ENCODE measurements at regions not wholly inside any gene's neighbourhood (a gene's known extent, or its start where the extent isn't known, plus 50 kb on each side); places are given as distances from the start of the nearest gene placed in this dataset.

GRCh38 chr2:2862386-2862785, 515.2 kb downstream of the EIPR1 start:
- WGBS, 2 donors: 75 to 78% methylated on average over 1 to 5 of the region's 5 CpGs

GRCh38 chr2:2861666-2862240, 515.9 kb downstream of the EIPR1 start:
- Histone ChIP-seq H3K36me3 (no peaks in the 10 kb centered on the region), H3K27me3 (no peaks in the 10 kb centered on the region), H3K4me1 (no peaks in the 10 kb centered on the region), H3K27ac (no peak overlapping the region), H3K9me3 (no peaks in the 10 kb centered on the region), H3K4me3 (replicated peaks in 1 of 3) (no peak overlapping the region)
- DNase-seq: no peak
- TF ChIP-seq POLR2A (IDR thresholded peaks at IDR 0.05): no peak
- no peak for TF ChIP-seq CTCF (IDR thresholded peaks at IDR 0.05)
- WGBS, 2 donors: 89 to 90% methylated on average over 18 to 19 of the region's 19 CpGs
- intact Hi-C loops (cut with DNase I): no loop called here

More at GRCh38 chr2:2862386-2862785, 515.2 kb downstream of the EIPR1 start:
- H3K4me3 ChIP-seq (replicated peaks in 1 of 3): no peak overlapping the region
- no peak for DNase-seq
- intact Hi-C loops (cut with DNase I): no loop called here
- H3K9me3 ChIP-seq: no peaks in the 10 kb centered on the region
- no peaks in the 10 kb centered on the region for H3K4me1 ChIP-seq
- no peak for TF ChIP-seq CTCF (IDR thresholded peaks at IDR 0.05)
- TF ChIP-seq POLR2A (IDR thresholded peaks at IDR 0.05): no peak
- H3K27ac ChIP-seq: no peak overlapping the region
- H3K36me3 ChIP-seq: no peaks in the 10 kb centered on the region
- H3K27me3 ChIP-seq: no peaks in the 10 kb centered on the region

- TF ChIP-seq CTCF (IDR thresholded peaks at IDR 0.05) (no peak), POLR2A (IDR thresholded peaks at IDR 0.05) (no peak)
Observed at GRCh38 chr2:2860589-2861300, 516.9 kb downstream of the EIPR1 start.

GRCh38 chr2:2859732-2860131, 517.9 kb downstream of the EIPR1 start:
- 86 to 90% methylated on average over 9 of the region's 9 CpGs for WGBS, 2 donors
- H3K36me3 ChIP-seq: no peaks in the 10 kb centered on the region
- no peak overlapping the region for H3K27ac ChIP-seq
- no peaks in the 10 kb centered on the region for H3K9me3 ChIP-seq
- H3K4me1 ChIP-seq: no peaks in the 10 kb centered on the region
- intact Hi-C loops (cut with DNase I): no loop called here
- no peaks in the 10 kb centered on the region for H3K27me3 ChIP-seq
- no peak overlapping the region for H3K4me3 ChIP-seq (replicated peaks in 1 of 3)
- DNase-seq: no peak
- TF ChIP-seq CTCF (IDR thresholded peaks at IDR 0.05) (no peak), POLR2A (IDR thresholded peaks at IDR 0.05) (no peak)

More at GRCh38 chr2:2860589-2861300, 516.9 kb downstream of the EIPR1 start:
- no peaks in the 10 kb centered on the region for H3K27me3 ChIP-seq
- no peak overlapping the region for H3K27ac ChIP-seq
- DNase-seq: no peak
- H3K4me3 ChIP-seq (replicated peaks in 1 of 3): no peak overlapping the region
- 89 to 94% methylated on average over 19 to 20 of the region's 20 CpGs for WGBS, 2 donors
- no peaks in the 10 kb centered on the region for H3K4me1 ChIP-seq
- H3K36me3 ChIP-seq: no peaks in the 10 kb centered on the region
- H3K9me3 ChIP-seq: no peaks in the 10 kb centered on the region
- intact Hi-C loops (cut with DNase I): no loop called here

- Histone ChIP-seq H3K4me3 (replicated peaks in 1 of 3) (no peak overlapping the region), H3K36me3 (no peaks in the 10 kb centered on the region), H3K4me1 (no peaks in the 10 kb centered on the region), H3K27ac (no peak overlapping the region), H3K9me3 (no peaks in the 10 kb centered on the region), H3K27me3 (no peaks in the 10 kb centered on the region)
- TF ChIP-seq POLR2A (IDR thresholded peaks at IDR 0.05) (no peak), CTCF (IDR thresholded peaks at IDR 0.05) (no peak)
- intact Hi-C loops (cut with DNase I): no loop called here
- DNase-seq: no peak
- WGBS, 2 donors: 96 to 97% methylated on average over 15 of the region's 15 CpGs
Observed at GRCh38 chr2:2859164-2859563, 518.5 kb downstream of the EIPR1 start.

Measured in thyroid gland (tissue), 4 donors.